ENCODE measurements at regions not wholly inside any gene's neighbourhood (a gene's known extent, or its start where the extent isn't known, plus 50 kb on each side); places are given as distances from the start of the nearest gene placed in this dataset.

DNA sequence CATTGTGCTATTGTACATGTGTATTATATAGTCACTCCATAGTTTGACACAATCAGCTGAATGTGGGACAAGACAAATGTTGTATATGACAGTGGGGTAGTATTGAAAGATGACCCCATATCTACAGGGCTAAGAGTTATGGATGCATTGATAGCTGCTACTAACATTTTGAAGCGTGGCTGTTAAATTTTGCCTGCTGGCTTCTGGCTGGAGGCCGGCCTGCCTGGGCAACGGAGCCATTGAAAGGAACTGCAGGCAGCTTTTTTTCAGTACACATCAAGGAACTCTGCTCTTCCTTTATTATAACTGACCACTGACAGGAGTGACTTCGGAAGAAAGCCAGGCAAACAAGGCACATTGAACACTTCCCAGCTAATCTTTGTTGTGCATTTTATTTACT, 76.1 kb upstream of the TMEM33 start:
- no peak for DNase-seq

GRCh38 chr4:41857226-41857641, 78.0 kb upstream of the TMEM33 start:
- DNase-seq, result no peak

DNA sequence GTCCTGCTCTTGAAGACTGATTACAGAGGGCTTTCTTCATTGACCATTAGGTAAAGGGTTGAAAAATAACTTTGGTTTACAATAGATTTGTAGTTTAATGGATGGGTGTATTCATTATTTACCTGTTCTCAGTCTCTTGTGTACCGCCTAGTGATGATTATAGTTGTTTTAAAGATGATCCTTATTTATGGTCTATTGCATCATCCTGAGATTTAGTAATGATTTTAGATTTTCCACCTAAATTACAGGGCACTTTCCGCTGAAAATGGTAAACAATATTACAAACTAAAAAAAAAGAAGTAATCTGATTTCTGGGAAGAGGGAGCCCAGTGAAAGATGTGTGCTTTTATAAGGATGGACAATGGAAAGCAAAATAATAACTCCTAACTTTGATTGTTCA, 78.4 kb upstream of the TMEM33 start:
- no peak for DNase-seq

DNA sequence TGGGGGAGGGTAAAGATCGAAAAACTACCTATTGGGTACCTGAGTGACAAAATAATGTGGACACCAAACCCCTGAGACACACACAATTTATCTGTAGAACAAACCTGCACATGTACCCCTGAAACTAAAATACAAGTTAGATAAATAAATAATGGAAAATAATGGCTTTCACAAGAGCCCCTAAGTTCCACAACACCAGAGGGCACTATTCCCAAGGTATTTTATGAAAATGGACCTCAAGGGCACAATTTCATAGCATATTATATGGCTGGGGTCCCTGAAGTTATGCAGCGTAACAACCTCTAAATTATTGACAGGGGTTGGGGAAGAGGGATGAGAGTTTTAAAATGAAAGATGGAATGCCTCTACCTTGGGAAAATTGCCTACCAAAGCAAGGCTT, 81.3 kb upstream of the TMEM33 start:
- no peak for DNase-seq

DNA sequence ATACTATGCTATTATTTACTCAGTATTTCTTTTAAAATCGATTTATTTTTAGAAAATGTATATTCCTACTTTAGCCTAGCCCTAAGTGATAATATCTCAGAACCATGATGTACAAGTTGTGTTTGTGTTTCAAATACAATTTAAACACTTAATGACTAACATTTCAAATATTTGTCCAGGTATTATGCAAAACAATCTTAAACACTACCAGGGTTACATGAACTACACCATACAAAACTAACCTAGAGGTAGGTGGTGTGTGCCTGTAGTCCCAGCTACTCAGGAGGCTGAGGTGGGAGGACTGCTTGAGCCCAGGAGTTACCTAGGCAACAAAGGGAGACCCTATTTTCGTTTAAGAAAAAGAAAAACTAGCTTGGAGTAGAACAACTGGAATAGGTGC, 83.0 kb upstream of the TMEM33 start:
- no peak for DNase-seq

DNA sequence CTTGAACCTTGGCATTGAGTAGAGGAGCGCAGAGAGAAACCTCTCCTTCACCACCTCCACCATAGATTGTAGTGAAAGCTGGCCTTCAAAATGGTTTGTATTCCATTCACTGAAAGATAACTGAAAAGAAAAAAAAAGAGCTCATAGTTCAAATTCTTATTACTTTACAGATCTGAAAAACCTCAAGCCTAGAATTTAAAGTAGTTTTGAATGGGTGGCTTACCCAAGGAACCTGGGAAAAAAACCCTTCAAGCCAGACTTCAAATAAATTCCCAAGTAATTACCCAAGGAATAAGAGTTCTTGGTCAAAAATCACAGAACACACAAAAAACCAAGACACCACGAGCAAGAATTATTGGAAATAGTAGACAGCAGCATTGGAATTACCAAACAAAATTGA, 83.6 kb upstream of the TMEM33 start:
- no peak for DNase-seq

DNA sequence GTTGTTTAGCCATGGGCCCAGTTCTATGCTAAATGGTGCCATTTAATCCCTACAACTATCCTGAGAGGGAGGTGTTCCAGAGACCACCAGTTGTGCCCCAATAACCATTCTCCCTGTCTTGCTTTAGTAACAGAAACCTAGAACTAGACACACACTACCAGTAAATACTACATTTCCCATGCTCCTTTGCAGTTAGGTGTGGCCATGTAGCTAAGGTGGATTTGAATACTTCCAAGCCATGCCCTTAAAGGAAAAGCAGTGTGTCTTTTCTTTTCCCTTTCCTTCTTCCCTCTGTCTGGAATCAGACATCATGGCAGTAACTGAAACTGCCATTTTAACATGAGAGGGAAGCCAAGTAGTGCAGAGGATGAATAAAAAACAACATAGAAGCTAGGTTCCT, 90.9 kb upstream of the TMEM33 start:
- DNase-seq, result no peak

- DNase-seq, result no peak
Measured at GRCh38 chr4:41839916-41840854, 91.7 kb upstream of the PHOX2B start.

DNA sequence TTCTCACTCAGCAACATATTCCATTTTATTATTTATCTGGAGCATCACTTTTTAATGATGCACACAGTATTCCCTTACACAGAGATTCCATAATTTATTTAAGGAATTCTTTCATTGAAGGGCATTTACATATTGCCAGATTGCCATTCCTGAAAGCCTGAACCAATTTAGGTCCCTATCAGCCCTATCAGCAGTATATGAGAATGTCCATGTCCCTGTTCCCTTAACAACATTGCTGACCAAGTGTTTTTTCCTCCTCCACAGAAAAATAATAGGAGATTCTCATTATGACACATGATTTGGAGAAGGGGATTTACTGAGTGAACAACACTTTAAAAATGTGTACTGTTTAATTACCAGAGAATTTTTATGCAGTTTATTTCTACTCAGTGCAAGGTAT, 90.1 kb upstream of the PHOX2B start:
- no peak for DNase-seq

- no peak for DNase-seq
Measured at GRCh38 chr4:41835321-41835995, 86.9 kb upstream of the PHOX2B start.

DNA sequence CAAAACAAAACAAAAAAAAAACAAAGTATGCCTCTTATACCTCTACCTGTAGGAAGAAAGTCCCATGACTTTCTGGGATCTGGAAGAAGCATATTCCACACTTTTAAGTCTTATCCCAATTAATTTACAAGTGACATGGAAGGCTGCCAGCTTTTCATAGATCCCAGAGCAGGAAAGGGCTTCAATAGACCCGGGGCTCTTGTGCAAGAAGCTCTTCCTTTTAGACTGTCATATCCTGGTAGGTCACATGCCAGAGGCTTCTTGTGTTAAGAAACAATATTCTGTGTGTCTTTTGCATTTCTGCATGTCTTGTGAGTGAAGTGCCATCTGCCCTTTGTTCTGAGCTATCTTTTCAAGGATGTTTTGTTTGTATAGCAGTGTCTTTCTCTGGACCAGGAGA, 84.4 kb upstream of the PHOX2B start:
- DNase-seq, result no peak

GRCh38 chr4:41822325-41822724, 73.8 kb upstream of the PHOX2B start:
- no peak for DNase-seq

GRCh38 chr4:41820473-41820872, 71.9 kb upstream of the PHOX2B start:
- DNase-seq, result no peak

- no peak for DNase-seq
Measured at GRCh38 chr4:41819621-41820020, 71.1 kb upstream of the PHOX2B start.

- no peak for DNase-seq
Measured at GRCh38 chr4:41815473-41815872, 66.9 kb upstream of the PHOX2B start.

DNA sequence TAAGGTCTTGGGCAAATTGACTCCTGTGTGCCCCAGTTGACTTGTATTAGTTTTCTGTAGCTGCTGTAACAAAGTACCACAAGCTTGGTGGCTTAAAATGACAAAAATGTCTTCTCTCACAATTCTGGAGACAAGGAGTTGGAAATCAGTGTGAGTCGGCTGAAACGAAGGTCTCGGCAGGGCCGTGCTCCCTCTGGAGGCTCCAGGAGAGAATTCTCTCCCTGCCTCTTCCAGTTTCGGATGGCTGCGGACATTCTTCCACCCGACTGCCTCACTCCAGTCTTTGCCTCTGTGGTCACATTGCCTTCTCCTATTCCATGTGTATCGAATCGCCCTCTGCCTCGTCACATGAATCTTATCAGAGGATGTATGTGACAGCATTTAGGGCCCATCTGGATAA, 66.0 kb upstream of the PHOX2B start:
- no peak for DNase-seq

DNA sequence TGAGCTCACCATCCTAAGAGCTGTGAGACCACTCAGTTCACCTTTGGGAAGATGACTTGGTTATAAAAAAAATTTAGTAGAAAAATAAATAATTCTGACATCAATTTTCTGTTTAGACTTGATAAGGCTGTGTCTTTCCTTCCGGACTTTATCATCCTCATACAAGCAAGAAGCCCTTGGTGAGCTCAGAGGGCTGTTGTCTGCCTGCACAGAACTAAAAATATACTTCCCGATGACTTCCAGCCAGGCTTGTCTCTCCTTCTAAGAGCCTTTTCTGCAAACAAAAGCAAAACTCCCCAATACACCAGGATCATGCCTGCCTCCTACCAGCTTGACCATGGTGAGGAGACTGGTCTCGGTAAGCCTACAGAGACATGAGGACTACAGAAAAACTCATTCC, 58.3 kb upstream of the PHOX2B start:
- DNase-seq, result no peak

GRCh38 chr4:41802590-41802989, 54.1 kb upstream of the PHOX2B start:
- DNase-seq, result no peak

- no peak for DNase-seq
Measured at GRCh38 chr4:41799126-41799525, 50.6 kb upstream of the PHOX2B start.

Measured in NCI-H510A treated with DMSO at 0.1 percent for 48 hours (cell line).